ENCODE measurements at regions not wholly inside any gene's neighbourhood (a gene's known extent, or its start where the extent isn't known, plus 50 kb on each side); places are given as distances from the start of the nearest gene placed in this dataset.

DNA sequence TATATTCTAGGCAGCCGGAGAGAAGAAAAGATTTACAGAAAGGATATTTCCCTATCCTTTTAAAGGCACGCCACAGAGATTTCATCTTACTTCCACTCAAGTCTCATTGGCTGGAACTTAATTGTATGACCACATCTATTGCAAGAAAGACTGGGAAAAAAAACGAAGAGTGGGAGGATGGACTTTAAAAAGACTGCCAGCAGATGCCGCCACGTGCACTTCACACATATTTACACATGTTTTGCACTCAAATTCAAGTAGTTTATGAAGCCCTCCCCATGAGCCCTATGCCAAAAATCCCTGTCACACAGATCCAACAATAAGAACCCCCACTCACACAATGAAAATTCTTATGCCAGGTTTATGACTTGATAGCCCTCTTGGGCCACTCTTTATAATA, 138.5 kb upstream of the TYRP1 start:
- Histone ChIP-seq H3K27ac (no peak overlapping the region), H3K4me3 (no peak overlapping the region), H3K27me3 (no peaks in the 10 kb centered on the region), H3K9me3 (no peaks in the 10 kb centered on the region), H3K36me3 (no peaks in the 10 kb centered on the region), H3K4me1 (no peaks in the 10 kb centered on the region)
- intact Hi-C loops (cut with DNase I; ENCODE audit: low total_unique reads), result no loop called here
- no peak for DNase-seq
- TF ChIP-seq, protein P1, sequence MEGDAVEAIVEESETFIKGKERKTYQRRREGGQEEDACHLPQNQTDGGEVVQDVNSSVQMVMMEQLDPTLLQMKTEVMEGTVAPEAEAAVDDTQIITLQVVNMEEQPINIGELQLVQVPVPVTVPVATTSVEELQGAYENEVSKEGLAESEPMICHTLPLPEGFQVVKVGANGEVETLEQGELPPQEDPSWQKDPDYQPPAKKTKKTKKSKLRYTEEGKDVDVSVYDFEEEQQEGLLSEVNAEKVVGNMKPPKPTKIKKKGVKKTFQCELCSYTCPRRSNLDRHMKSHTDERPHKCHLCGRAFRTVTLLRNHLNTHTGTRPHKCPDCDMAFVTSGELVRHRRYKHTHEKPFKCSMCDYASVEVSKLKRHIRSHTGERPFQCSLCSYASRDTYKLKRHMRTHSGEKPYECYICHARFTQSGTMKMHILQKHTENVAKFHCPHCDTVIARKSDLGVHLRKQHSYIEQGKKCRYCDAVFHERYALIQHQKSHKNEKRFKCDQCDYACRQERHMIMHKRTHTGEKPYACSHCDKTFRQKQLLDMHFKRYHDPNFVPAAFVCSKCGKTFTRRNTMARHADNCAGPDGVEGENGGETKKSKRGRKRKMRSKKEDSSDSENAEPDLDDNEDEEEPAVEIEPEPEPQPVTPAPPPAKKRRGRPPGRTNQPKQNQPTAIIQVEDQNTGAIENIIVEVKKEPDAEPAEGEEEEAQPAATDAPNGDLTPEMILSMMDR (IDR thresholded peaks at IDR 0.05), result no peak

- no peak overlapping the region for H3K4me3 ChIP-seq
- no peaks in the 10 kb centered on the region for H3K4me1 ChIP-seq
- H3K27me3 ChIP-seq, result no peaks in the 10 kb centered on the region
- no peak for DNase-seq
- H3K27ac ChIP-seq, result no peak overlapping the region
- no peaks in the 10 kb centered on the region for H3K36me3 ChIP-seq
- intact Hi-C loops (cut with DNase I; ENCODE audit: low total_unique reads), result no loop called here
- H3K9me3 ChIP-seq, result no peaks in the 10 kb centered on the region
- TF ChIP-seq, protein P1 (IDR thresholded peaks at IDR 0.05), result no peak
Measured at GRCh38 chr9:12566404-12567090, 126.6 kb upstream of the TYRP1 start.

- Histone ChIP-seq H3K9me3 (no peaks in the 10 kb centered on the region), H3K27ac (no peak overlapping the region), H3K27me3 (no peaks in the 10 kb centered on the region), H3K4me3 (no peak overlapping the region), H3K4me1 (no peaks in the 10 kb centered on the region), H3K36me3 (no peaks in the 10 kb centered on the region)
- TF ChIP-seq, protein P1 (IDR thresholded peaks at IDR 0.05), result no peak
- intact Hi-C loops (cut with DNase I; ENCODE audit: low total_unique reads), result no loop called here
- DNase-seq, result no peak
Measured at GRCh38 chr9:12584656-12585522, 108.3 kb upstream of the TYRP1 start.

GRCh38 chr9:12595400-12595799, 97.8 kb upstream of the TYRP1 start:
- intact Hi-C loops (cut with DNase I; ENCODE audit: low total_unique reads), result no loop called here
- Histone ChIP-seq H3K27me3 (no peaks in the 10 kb centered on the region), H3K4me3 (no peak overlapping the region), H3K9me3 (no peaks in the 10 kb centered on the region), H3K27ac (no peak overlapping the region), H3K36me3 (no peaks in the 10 kb centered on the region), H3K4me1 (no peaks in the 10 kb centered on the region)
- TF ChIP-seq, protein P1 (IDR thresholded peaks at IDR 0.05), result no peak
- DNase-seq, result no peak

DNA sequence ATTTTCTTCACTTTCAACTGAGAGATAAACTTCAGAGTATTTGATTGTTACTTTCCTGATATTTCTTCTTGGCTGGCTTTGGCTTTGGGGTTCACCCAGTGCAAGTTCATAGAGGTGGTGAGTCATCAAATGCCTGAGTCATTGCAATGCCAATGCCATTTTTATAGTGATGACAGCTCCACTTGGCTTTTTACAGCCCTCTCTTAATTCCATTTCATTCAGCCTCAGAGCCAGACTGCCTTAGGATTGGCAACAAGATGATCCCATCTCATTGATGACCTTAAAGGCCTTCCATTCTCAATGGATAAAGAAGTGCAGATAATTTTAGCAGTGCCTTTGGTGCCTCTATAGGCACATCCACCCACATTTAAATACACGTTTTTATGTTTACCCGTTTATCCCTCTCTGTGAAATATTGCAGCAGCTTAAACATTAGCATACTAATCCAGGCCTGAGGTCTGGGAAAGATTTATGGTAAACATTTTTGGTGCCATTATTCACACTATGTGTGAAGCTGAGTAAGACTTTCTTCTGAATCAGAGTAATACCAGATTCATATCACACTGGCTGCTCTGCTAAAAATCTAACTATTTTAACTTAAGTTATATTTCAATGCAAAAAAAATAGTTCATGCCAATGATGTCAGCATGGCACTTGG, 88.9 kb upstream of the TYRP1 start:
- TF ChIP-seq, protein P1 (IDR thresholded peaks at IDR 0.05), result no peak
- Histone ChIP-seq H3K27me3 (no peaks in the 10 kb centered on the region), H3K9me3 (no peaks in the 10 kb centered on the region), H3K4me3 (no peak overlapping the region), H3K36me3 (no peaks in the 10 kb centered on the region), H3K4me1 (peaks cover 0 to 20% (median 2%) of the 10 kb centered on the region in 4 donors), H3K27ac (no peak overlapping the region)
- DNase-seq, result no peak
- intact Hi-C loops (cut with DNase I; ENCODE audit: low total_unique reads), result no loop called here

All from tibial artery (tissue), 4 donors.